ENCODE measurements at regions not wholly inside any gene's neighbourhood (a gene's known extent, or its start where the extent isn't known, plus 50 kb on each side); places are given as distances from the start of the nearest gene placed in this dataset.

DNA sequence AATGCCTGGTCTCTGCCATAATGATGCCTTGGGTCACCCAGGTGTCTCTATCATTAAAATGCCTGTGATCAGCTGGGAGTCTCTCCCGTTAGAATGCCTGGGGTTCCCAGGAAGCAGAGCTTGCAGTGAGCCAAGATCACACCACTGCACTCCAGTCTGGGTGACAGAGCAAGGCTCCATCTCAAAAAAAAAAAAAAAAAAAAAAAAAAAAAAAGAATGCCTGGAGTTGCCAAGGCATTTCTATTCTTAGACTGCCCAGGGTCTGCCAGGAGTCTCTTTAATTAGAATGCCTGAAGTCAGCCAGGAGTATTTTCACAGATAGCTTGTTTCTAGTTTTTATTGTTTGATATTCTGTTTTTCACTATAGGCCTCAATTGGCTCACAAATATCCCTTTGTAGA, 1552.5 kb downstream of the UQCRFS1 start:
- H3K9me3 ChIP-seq: peaks cover 47% of the 10 kb centered on the region
- H3K27me3 ChIP-seq: no peaks in the 10 kb centered on the region
- no peak for TF ChIP-seq Cebpa-rat (IDR thresholded peaks at IDR 0.05)
- H3K4me1 ChIP-seq: no peaks in the 10 kb centered on the region
- no peaks in the 10 kb centered on the region for H4K20me1 ChIP-seq
- no peak overlapping the region for H3K4me2 ChIP-seq
- H3K36me3 ChIP-seq: no peaks in the 10 kb centered on the region
- H3K27ac ChIP-seq: no peak overlapping the region
- no peak overlapping the region for H3K4me3 ChIP-seq
- no peak overlapping the region for H3K9ac ChIP-seq

GRCh38 chr19:27657271-27658051, 1555.5 kb downstream of the UQCRFS1 start:
- Histone ChIP-seq H3K9ac (no peak overlapping the region), H3K4me3 (no peak overlapping the region), H3K36me3 (no peaks in the 10 kb centered on the region), H3K4me1 (no peaks in the 10 kb centered on the region), H4K20me1 (no peaks in the 10 kb centered on the region), H3K9me3 (peaks cover 58% of the 10 kb centered on the region), H3K4me2 (no peak overlapping the region), H3K27ac (no peak overlapping the region), H3K27me3 (no peaks in the 10 kb centered on the region)
- no peak for TF ChIP-seq Cebpa-rat (IDR thresholded peaks at IDR 0.05)

- H3K9ac ChIP-seq: no peak overlapping the region
- TF ChIP-seq Cebpa-rat (IDR thresholded peaks at IDR 0.05): no peak
- H3K4me1 ChIP-seq: no peaks in the 10 kb centered on the region
- H4K20me1 ChIP-seq: no peaks in the 10 kb centered on the region
- no peaks in the 10 kb centered on the region for H3K27me3 ChIP-seq
- H3K9me3 ChIP-seq: peaks cover 56% of the 10 kb centered on the region
- H3K4me3 ChIP-seq: no peak overlapping the region
- H3K36me3 ChIP-seq: no peaks in the 10 kb centered on the region
- H3K4me2 ChIP-seq: no peak overlapping the region
- no peak overlapping the region for H3K27ac ChIP-seq
Observed at GRCh38 chr19:27654266-27654990, 1558.5 kb downstream of the UQCRFS1 start.

DNA sequence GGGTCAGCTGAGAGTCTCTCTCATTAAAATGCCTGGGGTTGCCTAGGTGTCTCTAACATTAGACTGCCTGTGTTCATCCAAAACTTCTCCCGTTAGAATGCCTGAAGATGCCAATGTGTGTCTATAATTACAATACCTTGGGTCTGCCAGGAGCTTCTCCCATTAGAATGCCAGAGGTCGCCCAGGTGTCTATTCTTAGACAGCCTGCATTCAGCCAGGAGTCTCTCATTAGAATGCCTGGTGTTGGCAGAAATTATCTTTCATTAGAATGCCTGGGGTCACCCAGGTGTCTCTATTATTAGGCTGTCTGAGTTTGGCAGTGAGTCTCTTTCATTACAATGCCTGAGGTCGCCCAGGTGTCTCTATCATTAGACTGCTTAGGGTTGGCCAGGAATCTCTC, 1560.2 kb downstream of the UQCRFS1 start:
- H3K4me3 ChIP-seq: no peak overlapping the region
- H3K9me3 ChIP-seq: peaks cover 40% of the 10 kb centered on the region
- no peak overlapping the region for H3K4me2 ChIP-seq
- H3K36me3 ChIP-seq: no peaks in the 10 kb centered on the region
- no peaks in the 10 kb centered on the region for H3K4me1 ChIP-seq
- H4K20me1 ChIP-seq: no peaks in the 10 kb centered on the region
- H3K9ac ChIP-seq: no peak overlapping the region
- H3K27me3 ChIP-seq: no peaks in the 10 kb centered on the region
- no peak overlapping the region for H3K27ac ChIP-seq
- no peak for TF ChIP-seq Cebpa-rat (IDR thresholded peaks at IDR 0.05)

DNA sequence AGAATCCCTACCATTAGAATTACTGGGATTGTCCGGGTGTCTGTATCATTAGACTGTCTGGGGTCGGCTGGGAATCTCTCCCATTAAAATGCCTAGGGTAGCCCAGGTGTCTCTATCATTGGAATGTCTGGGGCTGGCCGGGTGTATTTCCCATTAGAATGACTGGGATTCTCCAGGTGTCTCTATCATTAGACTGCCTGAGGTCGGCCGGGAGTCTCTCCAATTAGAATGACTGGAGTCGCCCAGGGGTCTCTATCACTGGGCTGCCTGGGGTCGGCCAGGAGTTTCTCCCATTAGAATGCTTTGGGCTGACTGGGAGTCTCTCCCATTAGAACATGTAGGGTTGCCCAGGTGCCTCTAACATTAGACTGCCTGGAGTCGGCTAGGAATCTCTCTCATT, 1560.7 kb downstream of the UQCRFS1 start:
- H4K20me1 ChIP-seq: no peaks in the 10 kb centered on the region
- H3K4me2 ChIP-seq: no peak overlapping the region
- no peaks in the 10 kb centered on the region for H3K27me3 ChIP-seq
- TF ChIP-seq Cebpa-rat (IDR thresholded peaks at IDR 0.05): no peak
- H3K4me3 ChIP-seq: no peak overlapping the region
- no peak overlapping the region for H3K9ac ChIP-seq
- no peak overlapping the region for H3K27ac ChIP-seq
- no peaks in the 10 kb centered on the region for H3K4me1 ChIP-seq
- H3K36me3 ChIP-seq: no peaks in the 10 kb centered on the region
- peaks cover 38% of the 10 kb centered on the region for H3K9me3 ChIP-seq

DNA sequence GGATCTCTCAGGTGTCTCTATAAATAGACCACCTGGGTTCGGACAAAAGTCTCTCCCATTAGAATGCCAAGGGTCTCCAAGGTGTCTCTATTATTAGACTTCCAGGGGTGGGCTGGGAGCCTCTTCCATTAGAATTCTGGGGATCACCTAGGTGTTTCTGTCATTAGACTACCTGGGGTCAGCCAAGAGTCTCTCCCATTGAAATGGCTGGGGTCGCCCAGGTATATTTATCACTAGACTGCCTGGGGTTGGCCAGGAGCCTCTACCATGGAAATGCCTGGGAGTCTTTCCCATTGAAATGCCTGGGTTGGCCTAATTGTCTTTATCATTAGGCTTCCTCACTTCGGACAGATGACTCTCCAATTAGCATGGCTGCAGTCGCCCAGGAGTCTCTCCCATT, 1565.5 kb downstream of the UQCRFS1 start:
- Histone ChIP-seq H4K20me1 (no peaks in the 10 kb centered on the region), H3K4me2 (no peak overlapping the region), H3K4me1 (no peaks in the 10 kb centered on the region), H3K27ac (no peak overlapping the region), H3K9ac (no peak overlapping the region), H3K4me3 (no peak overlapping the region), H3K9me3 (peaks cover 20% of the 10 kb centered on the region), H3K36me3 (no peaks in the 10 kb centered on the region), H3K27me3 (no peaks in the 10 kb centered on the region)
- TF ChIP-seq Cebpa-rat (IDR thresholded peaks at IDR 0.05): no peak

DNA sequence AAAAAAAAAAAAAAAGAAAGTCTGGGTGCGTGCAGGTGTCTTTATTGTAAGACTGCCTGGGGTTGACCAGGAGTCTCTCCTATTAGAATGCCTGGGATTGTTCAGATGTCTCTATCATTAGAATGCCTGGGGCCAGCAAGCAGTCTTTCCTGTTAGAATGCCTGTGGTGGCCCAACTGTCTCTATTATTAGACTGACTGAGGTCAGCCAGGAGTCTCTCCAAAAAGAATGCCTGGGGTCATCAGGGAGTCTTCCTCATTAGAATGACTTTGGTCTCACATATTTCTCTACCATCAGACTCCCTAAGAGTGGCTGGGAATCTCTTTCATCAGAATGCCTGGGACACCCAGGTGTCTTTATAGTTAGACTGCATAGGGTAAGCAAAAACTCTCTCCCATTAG, 1577.5 kb downstream of the UQCRFS1 start:
- Histone ChIP-seq H3K27ac (no peak overlapping the region), H3K36me3 (no peaks in the 10 kb centered on the region), H3K4me1 (no peaks in the 10 kb centered on the region), H3K4me3 (no peak overlapping the region), H3K9ac (no peak overlapping the region), H3K4me2 (no peak overlapping the region), H3K9me3 (peaks cover 48% of the 10 kb centered on the region), H4K20me1 (no peaks in the 10 kb centered on the region), H3K27me3 (no peaks in the 10 kb centered on the region)
- no peak for TF ChIP-seq Cebpa-rat (IDR thresholded peaks at IDR 0.05)

GRCh38 chr19:27618006-27618405, 1594.9 kb downstream of the UQCRFS1 start:
- no peak overlapping the region for H3K4me2 ChIP-seq
- H3K36me3 ChIP-seq: no peaks in the 10 kb centered on the region; the same call in 1 of the 2 replicates

GRCh38 chr19:27580906-27581305, 1632.0 kb downstream of the UQCRFS1 start:
- no peak overlapping the region for H3K27ac ChIP-seq
- TF ChIP-seq Cebpa-rat (IDR thresholded peaks at IDR 0.05): no peak
- H3K9me3 ChIP-seq: peaks cover 17% of the 10 kb centered on the region
- H3K4me3 ChIP-seq: no peak overlapping the region
- no peaks in the 10 kb centered on the region for H4K20me1 ChIP-seq
- H3K36me3 ChIP-seq: no peaks in the 10 kb centered on the region
- H3K4me1 ChIP-seq: no peaks in the 10 kb centered on the region
- no peaks in the 10 kb centered on the region for H3K27me3 ChIP-seq
- no peak overlapping the region for H3K4me2 ChIP-seq
- H3K9ac ChIP-seq: no peak overlapping the region

More at GRCh38 chr19:27618006-27618405, 1594.9 kb downstream of the UQCRFS1 start:
- Histone ChIP-seq H3K27me3 (no peaks in the 10 kb centered on the region), H3K4me1 (no peaks in the 10 kb centered on the region), H4K20me1 (no peaks in the 10 kb centered on the region), H3K9me3 (peaks cover 99% of the 10 kb centered on the region), H3K4me3 (no peak overlapping the region), H3K27ac (no peak overlapping the region), H3K9ac (no peak overlapping the region)
- TF ChIP-seq Cebpa-rat (IDR thresholded peaks at IDR 0.05): no peak
